ENCODE measurements at regions not wholly inside any gene's neighbourhood (a gene's known extent, or its start where the extent isn't known, plus 50 kb on each side); places are given as distances from the start of the nearest gene placed in this dataset.

DNA sequence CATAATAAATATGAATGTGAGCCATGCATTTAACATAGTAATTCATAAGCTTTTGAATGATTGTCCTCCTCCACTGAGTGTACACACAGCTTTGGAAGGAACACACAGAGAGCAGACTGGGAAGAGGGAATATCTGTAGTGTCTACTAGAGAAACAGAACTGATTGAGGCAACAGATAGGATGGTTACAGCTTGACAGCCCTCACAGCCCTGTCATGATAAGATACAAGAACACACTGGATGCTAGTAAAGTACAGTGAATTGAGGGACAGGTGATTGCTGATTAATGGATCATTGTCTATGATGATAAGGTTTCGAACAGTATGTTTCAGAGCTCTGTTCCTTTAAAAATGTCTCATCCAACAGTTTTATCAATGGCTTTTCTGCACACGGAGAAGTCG, 383.4 kb upstream of the GBE1 start:
- Histone ChIP-seq H3K4me3 (ENCODE audit: low read length) (no peak overlapping the region), H3K27me3 (replicated peaks; ENCODE audit: insufficient read depth, low read length) (no peaks in the 10 kb centered on the region), H3K4me2 (ENCODE audit: low read depth, low read length) (no peak overlapping the region), H3K9ac (ENCODE audit: low read length) (no peak overlapping the region), H3F3A (ENCODE audit: insufficient read depth, low read length) (no peaks in the 10 kb centered on the region), H3K4me1 (ENCODE audit: low read length) (no peaks in the 10 kb centered on the region), H3K9me2 (replicated peaks; ENCODE audit: insufficient read depth, low read length) (no peaks in the 10 kb centered on the region), H2AFZ (ENCODE audit: low read length) (no peak overlapping the region), H4K20me1 (ENCODE audit: insufficient read depth, low read length) (no peaks in the 10 kb centered on the region), H3K27ac (ENCODE audit: low read length) (no peak overlapping the region), H3K36me3 (replicated peaks; ENCODE audit: insufficient read depth, low read length) (no peaks in the 10 kb centered on the region), H3K79me2 (ENCODE audit: low read length) (no peaks in the 10 kb centered on the region), H3K9me3 (replicated peaks; ENCODE audit: insufficient read depth, low read length) (no peaks in the 10 kb centered on the region)
- TF ChIP-seq, protein P1, sequence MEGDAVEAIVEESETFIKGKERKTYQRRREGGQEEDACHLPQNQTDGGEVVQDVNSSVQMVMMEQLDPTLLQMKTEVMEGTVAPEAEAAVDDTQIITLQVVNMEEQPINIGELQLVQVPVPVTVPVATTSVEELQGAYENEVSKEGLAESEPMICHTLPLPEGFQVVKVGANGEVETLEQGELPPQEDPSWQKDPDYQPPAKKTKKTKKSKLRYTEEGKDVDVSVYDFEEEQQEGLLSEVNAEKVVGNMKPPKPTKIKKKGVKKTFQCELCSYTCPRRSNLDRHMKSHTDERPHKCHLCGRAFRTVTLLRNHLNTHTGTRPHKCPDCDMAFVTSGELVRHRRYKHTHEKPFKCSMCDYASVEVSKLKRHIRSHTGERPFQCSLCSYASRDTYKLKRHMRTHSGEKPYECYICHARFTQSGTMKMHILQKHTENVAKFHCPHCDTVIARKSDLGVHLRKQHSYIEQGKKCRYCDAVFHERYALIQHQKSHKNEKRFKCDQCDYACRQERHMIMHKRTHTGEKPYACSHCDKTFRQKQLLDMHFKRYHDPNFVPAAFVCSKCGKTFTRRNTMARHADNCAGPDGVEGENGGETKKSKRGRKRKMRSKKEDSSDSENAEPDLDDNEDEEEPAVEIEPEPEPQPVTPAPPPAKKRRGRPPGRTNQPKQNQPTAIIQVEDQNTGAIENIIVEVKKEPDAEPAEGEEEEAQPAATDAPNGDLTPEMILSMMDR (IDR thresholded peaks at IDR 0.05; ENCODE audit: low read length) = no peak
- TF ChIP-seq EZH2 (optimal IDR thresholded peaks at IDR 0.05; ENCODE audit: low read depth, low read length) (no peak), EZH2phosphoT487 (IDR thresholded peaks at IDR 0.05; ENCODE audit: low read length) (no peak)
- DNase-seq = no peak

DNA sequence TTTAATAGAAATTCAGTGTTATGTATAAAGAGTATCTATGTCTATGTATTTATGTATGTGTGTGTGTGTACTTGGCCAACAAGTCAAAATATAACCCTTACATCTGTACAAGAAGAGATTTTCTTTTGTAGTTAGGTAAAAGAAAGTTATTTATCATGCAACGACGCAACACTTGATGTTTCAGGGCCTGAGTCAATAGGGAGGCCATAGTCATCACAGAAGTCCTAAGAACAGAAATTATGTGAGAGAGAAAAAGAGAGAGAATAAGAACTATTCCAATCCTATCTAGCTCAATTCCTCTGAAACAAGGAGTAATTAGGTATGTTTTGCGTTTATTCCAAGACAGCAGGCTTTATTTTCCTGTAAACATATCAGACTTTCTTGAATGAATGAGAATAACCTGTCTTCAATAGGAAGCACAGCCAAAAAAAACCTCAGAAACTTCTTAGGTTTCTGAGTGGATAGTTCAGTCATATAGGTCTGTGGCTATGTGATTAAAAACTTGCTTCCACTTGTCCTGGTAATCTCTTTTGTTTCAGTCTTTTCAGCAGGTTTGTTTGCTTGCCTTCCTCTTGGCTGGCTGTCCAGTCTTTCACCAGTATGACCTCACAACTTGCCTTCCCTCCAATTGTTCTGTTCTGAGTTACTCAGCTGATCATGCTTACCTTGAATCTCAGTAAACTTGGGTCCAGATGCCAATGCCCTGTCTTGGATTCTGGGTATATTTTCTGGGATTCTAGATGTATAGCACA, 382.4 kb upstream of the GBE1 start:
- no peak overlapping the region for H3K4me3 ChIP-seq (ENCODE audit: low read length)
- no peak overlapping the region for H3K27ac ChIP-seq (ENCODE audit: low read length)
- TF ChIP-seq EZH2 (optimal IDR thresholded peaks at IDR 0.05; ENCODE audit: low read depth, low read length) = no peak
- TF ChIP-seq EZH2phosphoT487 (IDR thresholded peaks at IDR 0.05; ENCODE audit: low read length) = no peak
- TF ChIP-seq, protein P1 (IDR thresholded peaks at IDR 0.05; ENCODE audit: low read length) = no peak
- no peaks in the 10 kb centered on the region for H3F3A ChIP-seq (ENCODE audit: insufficient read depth, low read length)
- no peaks in the 10 kb centered on the region for H3K79me2 ChIP-seq (ENCODE audit: low read length)
- DNase-seq = no peak
- no peaks in the 10 kb centered on the region for H4K20me1 ChIP-seq (ENCODE audit: insufficient read depth, low read length)
- H3K9ac ChIP-seq (ENCODE audit: low read length) = no peak overlapping the region
- no peak overlapping the region for H2AFZ ChIP-seq (ENCODE audit: low read length)
- no peaks in the 10 kb centered on the region for H3K9me3 ChIP-seq (replicated peaks; ENCODE audit: insufficient read depth, low read length)
- no peaks in the 10 kb centered on the region for H3K36me3 ChIP-seq (replicated peaks; ENCODE audit: insufficient read depth, low read length)
- no peak overlapping the region for H3K4me2 ChIP-seq (ENCODE audit: low read depth, low read length)
- no peaks in the 10 kb centered on the region for H3K4me1 ChIP-seq (ENCODE audit: low read length)
- no peaks in the 10 kb centered on the region for H3K27me3 ChIP-seq (replicated peaks; ENCODE audit: insufficient read depth, low read length)
- H3K9me2 ChIP-seq (replicated peaks; ENCODE audit: insufficient read depth, low read length) = no peaks in the 10 kb centered on the region

DNA sequence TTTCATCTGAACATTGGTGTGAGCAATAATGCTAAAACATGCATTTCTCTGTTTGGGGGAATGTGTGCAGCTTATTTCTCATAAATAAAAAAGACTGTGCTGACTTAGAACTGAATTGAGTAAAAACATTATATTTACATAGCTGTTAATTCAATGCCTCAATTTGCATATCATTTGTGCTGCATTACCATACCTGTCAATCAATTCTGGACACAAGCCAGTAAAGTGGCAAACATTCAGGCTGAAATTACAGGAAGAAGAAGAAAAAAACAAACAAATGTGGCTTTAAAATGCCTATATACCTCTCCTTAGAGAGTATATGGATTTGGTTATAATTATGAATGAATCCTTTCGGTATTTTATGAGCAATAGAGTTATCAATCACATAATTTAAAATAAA, 380.1 kb upstream of the GBE1 start:
- no peaks in the 10 kb centered on the region for H3K9me3 ChIP-seq (replicated peaks; ENCODE audit: insufficient read depth, low read length)
- H3K4me1 ChIP-seq (ENCODE audit: low read length) = no peaks in the 10 kb centered on the region
- DNase-seq = no peak
- no peak overlapping the region for H3K27ac ChIP-seq (ENCODE audit: low read length)
- H2AFZ ChIP-seq (ENCODE audit: low read length) = no peak overlapping the region
- H3K36me3 ChIP-seq (replicated peaks; ENCODE audit: insufficient read depth, low read length) = no peaks in the 10 kb centered on the region
- no peak overlapping the region for H3K4me3 ChIP-seq (ENCODE audit: low read length)
- H3K4me2 ChIP-seq (ENCODE audit: low read depth, low read length) = no peak overlapping the region
- H4K20me1 ChIP-seq (ENCODE audit: insufficient read depth, low read length) = no peaks in the 10 kb centered on the region
- no peaks in the 10 kb centered on the region for H3K9me2 ChIP-seq (replicated peaks; ENCODE audit: insufficient read depth, low read length)
- TF ChIP-seq, protein P1 (IDR thresholded peaks at IDR 0.05; ENCODE audit: low read length) = no peak
- TF ChIP-seq EZH2 (optimal IDR thresholded peaks at IDR 0.05; ENCODE audit: low read depth, low read length) = no peak
- TF ChIP-seq EZH2phosphoT487 (IDR thresholded peaks at IDR 0.05; ENCODE audit: low read length) = no peak
- H3K9ac ChIP-seq (ENCODE audit: low read length) = no peak overlapping the region
- H3K79me2 ChIP-seq (ENCODE audit: low read length) = no peaks in the 10 kb centered on the region
- H3K27me3 ChIP-seq (replicated peaks; ENCODE audit: insufficient read depth, low read length) = no peaks in the 10 kb centered on the region
- H3F3A ChIP-seq (ENCODE audit: insufficient read depth, low read length) = no peaks in the 10 kb centered on the region

Data from MM.1S (cell line).